GM19455 (cell line): ENCODE measurements at regions not wholly inside any gene's neighbourhood (a gene's known extent, or its start where the extent isn't known, plus 50 kb on each side); places are given as distances from the start of the nearest gene placed in this dataset.

Experiments used
- ATAC-seq: cut with Tn5 transposase; IDR thresholded peaks from one replicate; pipeline ENCODE4 v1.9.1; 2021; ENCODE audit not compliant: unreplicated experiment

GRCh38 chr3:117489663-117490079 is 780.1 kb downstream of the TUSC7 start:
- no peak for ATAC-seq

- no peak for ATAC-seq
Measured at GRCh38 chr3:117490716-117491115, 781.1 kb downstream of the TUSC7 start.

GRCh38 chr3:117495620-117496019 is 786.0 kb downstream of the TUSC7 start:
- ATAC-seq = no peak

GRCh38 chr3:117499189-117499870 is 789.8 kb downstream of the TUSC7 start:
- ATAC-seq = no peak

- no peak for ATAC-seq
Measured at GRCh38 chr3:117507958-117508357, 798.4 kb downstream of the TUSC7 start.

GRCh38 chr3:117509858-117510257 is 800.3 kb downstream of the TUSC7 start:
- ATAC-seq = no peak

- no peak for ATAC-seq
Measured at GRCh38 chr3:117510396-117510795, 800.8 kb downstream of the TUSC7 start.

GRCh38 chr3:117512975-117513374 is 803.4 kb downstream of the TUSC7 start:
- no peak for ATAC-seq

- no peak for ATAC-seq
Measured at GRCh38 chr3:117515309-117515708, 805.7 kb downstream of the TUSC7 start.

- ATAC-seq = no peak
Measured at GRCh38 chr3:117518364-117518763, 808.8 kb downstream of the TUSC7 start.

- no peak for ATAC-seq
Measured at GRCh38 chr3:117519776-117520175, 810.2 kb downstream of the TUSC7 start.

- ATAC-seq = no peak
Measured at GRCh38 chr3:117520582-117520981, 811.0 kb downstream of the TUSC7 start.

GRCh38 chr3:117523418-117523817 is 813.8 kb downstream of the TUSC7 start:
- ATAC-seq = no peak

GRCh38 chr3:117524890-117525289 is 815.3 kb downstream of the TUSC7 start:
- no peak for ATAC-seq

GRCh38 chr3:117526470-117527079 is 817.0 kb downstream of the TUSC7 start:
- no peak for ATAC-seq

- no peak for ATAC-seq
Measured at GRCh38 chr3:117527346-117527745, 817.8 kb downstream of the TUSC7 start.

- no peak for ATAC-seq
Measured at GRCh38 chr3:117528688-117529087, 819.1 kb downstream of the TUSC7 start.

- ATAC-seq = no peak
Measured at GRCh38 chr3:117531078-117531767, 821.6 kb downstream of the TUSC7 start.

GRCh38 chr3:117532268-117532667 is 822.7 kb downstream of the TUSC7 start:
- no peak for ATAC-seq

GRCh38 chr3:117534138-117534537 is 824.6 kb downstream of the TUSC7 start:
- no peak for ATAC-seq

- no peak for ATAC-seq
Measured at GRCh38 chr3:117536006-117536405, 826.4 kb downstream of the TUSC7 start.

GRCh38 chr3:117537949-117538348 is 828.4 kb downstream of the TUSC7 start:
- no peak for ATAC-seq
